Astrocyte of the spinal cord (primary cell): ENCODE measurements at regions not wholly inside any gene's neighbourhood (a gene's known extent, or its start where the extent isn't known, plus 50 kb on each side); places are given as distances from the start of the nearest gene placed in this dataset.

Experiments used
- DNase-seq: peaks from one replicate; pipeline ENCODE4 v3.0.0; 2011; ENCODE audit warnings: low read depth, low spot score
- H3K4me3 ChIP-seq: 2 replicates; pipeline ENCODE4 v1.5.1; 2011; ENCODE audit warnings: low read depth, mild to moderate bottlenecking, low read length, moderate library complexity
- in situ Hi-C: cut with HindIII; loops from 2 replicates; pipeline ENCODE4 v1.10.0; 2017; ENCODE audit warnings: low sequenced_read_pairs
- TF ChIP-seq, protein P1 (sequence below): IDR thresholded peaks from 2 replicates; pipeline ENCODE4 v1.5.1; 2012; ENCODE audit warnings: low read depth, mild to moderate bottlenecking, low read length, inconsistent platforms

- in situ Hi-C loops: no loop called here
- TF ChIP-seq, protein P1, sequence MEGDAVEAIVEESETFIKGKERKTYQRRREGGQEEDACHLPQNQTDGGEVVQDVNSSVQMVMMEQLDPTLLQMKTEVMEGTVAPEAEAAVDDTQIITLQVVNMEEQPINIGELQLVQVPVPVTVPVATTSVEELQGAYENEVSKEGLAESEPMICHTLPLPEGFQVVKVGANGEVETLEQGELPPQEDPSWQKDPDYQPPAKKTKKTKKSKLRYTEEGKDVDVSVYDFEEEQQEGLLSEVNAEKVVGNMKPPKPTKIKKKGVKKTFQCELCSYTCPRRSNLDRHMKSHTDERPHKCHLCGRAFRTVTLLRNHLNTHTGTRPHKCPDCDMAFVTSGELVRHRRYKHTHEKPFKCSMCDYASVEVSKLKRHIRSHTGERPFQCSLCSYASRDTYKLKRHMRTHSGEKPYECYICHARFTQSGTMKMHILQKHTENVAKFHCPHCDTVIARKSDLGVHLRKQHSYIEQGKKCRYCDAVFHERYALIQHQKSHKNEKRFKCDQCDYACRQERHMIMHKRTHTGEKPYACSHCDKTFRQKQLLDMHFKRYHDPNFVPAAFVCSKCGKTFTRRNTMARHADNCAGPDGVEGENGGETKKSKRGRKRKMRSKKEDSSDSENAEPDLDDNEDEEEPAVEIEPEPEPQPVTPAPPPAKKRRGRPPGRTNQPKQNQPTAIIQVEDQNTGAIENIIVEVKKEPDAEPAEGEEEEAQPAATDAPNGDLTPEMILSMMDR: no peak
- no peak overlapping the region for H3K4me3 ChIP-seq
- no peak for DNase-seq
These were observed 620.6 kb downstream of the RAPGEF2 start for GRCh38 chr4:159723341-159724048.

DNA sequence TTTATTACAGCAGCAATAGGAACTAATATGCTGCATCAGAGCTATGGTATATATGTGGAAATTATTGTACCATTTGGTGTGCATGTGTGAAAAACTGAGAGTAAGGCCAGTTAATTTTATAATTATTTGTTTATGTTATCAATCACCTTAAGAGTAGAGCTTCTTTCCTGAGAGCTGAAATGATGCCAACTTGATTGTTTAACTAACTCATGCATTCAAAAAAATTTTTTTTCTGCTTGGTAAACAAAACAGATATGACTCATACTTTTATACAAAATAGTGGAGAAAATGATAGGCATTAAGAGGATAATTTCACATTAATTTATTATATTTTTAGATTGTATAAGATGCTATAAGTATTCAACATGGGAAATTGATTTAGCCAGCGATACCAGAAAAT is 622.7 kb downstream of the RAPGEF2 start:
- in situ Hi-C loops: no loop called here
- no peak for DNase-seq
- H3K4me3 ChIP-seq: no peak overlapping the region
- TF ChIP-seq, protein P1: no peak

DNA sequence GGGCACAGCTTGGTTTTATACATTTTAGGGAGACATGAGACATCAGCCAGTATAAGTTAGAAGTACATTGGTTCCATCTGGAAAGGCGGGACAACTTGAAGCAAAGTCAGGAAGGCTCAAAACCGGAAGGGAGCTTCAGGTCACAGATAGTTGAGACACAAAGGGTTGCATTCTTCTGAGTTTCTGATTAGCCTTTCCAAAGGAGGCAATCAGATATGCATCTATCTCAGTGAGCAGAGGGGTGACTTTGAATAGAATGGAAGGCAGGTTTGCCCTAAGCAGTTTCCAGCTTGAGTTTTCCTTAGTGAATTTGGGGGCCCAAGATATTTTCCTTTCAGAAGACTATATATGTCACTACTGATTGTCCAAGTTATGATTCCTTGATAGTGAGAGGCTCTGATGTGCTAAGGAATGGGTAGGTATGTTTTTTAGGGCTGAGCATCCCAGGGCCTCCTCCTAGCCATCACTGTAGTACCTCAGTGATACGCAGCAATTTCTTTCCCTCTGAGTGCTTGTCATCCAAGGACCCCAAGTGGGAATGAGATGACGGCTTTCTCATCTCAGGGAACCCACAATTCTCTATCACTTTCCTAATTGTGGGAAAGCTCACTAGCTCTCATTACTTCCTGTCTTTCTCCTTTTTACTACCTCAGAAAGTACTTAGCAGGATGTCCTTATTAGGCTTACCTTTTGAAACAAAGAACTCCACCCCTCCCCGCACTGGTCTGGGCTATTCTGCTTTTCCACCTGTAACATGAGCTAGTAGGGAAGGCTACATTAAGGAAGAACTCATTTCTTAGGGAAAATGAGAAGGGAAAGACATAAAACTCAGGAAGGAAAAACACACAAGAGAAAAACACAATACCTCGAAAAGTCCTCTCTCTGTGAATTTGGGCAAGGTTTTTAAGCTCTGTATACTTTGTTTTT is 632.7 kb downstream of the RAPGEF2 start:
- H3K4me3 ChIP-seq: no peak overlapping the region
- in situ Hi-C loops: no loop called here
- TF ChIP-seq, protein P1: no peak
- DNase-seq: no peak

GRCh38 chr4:159736411-159736810 is 633.5 kb downstream of the RAPGEF2 start:
- in situ Hi-C loops: no loop called here
- H3K4me3 ChIP-seq: no peak overlapping the region
- DNase-seq: no peak
- TF ChIP-seq, protein P1: no peak

DNA sequence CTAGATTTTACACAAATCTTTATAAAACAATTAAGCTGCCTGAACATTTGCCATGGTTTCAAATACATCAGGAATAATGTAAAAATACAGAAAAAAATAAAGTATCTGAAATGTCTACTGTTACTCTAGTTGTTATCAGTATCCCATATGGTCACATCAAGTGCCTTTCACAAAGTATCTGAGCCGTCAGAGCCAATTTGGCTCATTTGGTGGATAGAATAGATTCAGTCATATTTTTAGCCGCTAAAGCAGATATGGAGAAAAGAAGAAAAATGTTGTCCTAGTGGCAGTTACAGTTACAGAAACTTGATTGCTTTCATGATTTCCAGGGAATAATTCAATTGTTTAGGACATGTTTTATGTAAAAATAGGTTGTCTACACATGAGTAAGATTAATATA is 641.1 kb downstream of the RAPGEF2 start:
- no peak for DNase-seq
- H3K4me3 ChIP-seq: no peak overlapping the region
- in situ Hi-C loops: no loop called here
- TF ChIP-seq, protein P1: no peak

DNA sequence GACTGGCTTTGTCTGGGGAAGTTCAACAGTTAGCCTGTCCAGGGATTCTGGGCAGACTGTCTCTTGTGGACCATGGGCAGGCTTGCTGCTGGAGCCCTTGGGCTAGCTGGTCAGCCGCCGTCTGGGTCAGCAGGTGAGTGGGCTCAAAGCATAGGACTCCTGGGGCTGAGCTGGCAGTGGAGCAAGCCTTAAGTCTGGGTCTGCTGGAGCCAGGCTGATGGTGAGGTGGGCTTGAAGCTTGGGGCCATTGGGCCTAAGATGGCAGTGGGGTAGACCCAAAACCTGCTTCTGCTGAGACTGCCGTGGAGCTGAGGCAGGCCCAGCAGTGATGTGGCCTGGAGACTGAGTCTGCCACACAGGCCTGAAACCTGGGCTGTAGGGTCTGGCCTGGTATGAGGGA is 645.1 kb downstream of the RAPGEF2 start:
- TF ChIP-seq, protein P1: no peak
- DNase-seq: no peak
- in situ Hi-C loops: no loop called here
- no peak overlapping the region for H3K4me3 ChIP-seq
